WI38 (cell line): ENCODE measurements at regions not wholly inside any gene's neighbourhood (a gene's known extent, or its start where the extent isn't known, plus 50 kb on each side); places are given as distances from the start of the nearest gene placed in this dataset.

Source experiments
- H3K4me3 ChIP-seq: 2 replicates; pipeline ENCODE4 v1.5.1; 2011; ENCODE audit warnings: low read depth, mild to moderate bottlenecking, control low read depth, low read length
- CTCF ChIP-seq: IDR thresholded peaks from 2 replicates; pipeline ENCODE4 v1.5.1; 2012; ENCODE audit warnings: low read depth, mild to moderate bottlenecking, control low read depth, low read length

- H3K4me3 ChIP-seq: no peak overlapping the region
- no peak for TF ChIP-seq CTCF
Observed at GRCh38 chr7:84848219-84848973, 338.5 kb downstream of the SEMA3D start.

GRCh38 chr7:84847790-84848189 lies 339.1 kb downstream of the SEMA3D start:
- no peak for TF ChIP-seq CTCF
- no peak overlapping the region for H3K4me3 ChIP-seq

GRCh38 chr7:84847038-84847437 lies 339.8 kb downstream of the SEMA3D start:
- TF ChIP-seq CTCF: no peak
- no peak overlapping the region for H3K4me3 ChIP-seq

- H3K4me3 ChIP-seq: no peak overlapping the region
- TF ChIP-seq CTCF: no peak
Observed at GRCh38 chr7:84845971-84846370, 340.9 kb downstream of the SEMA3D start.

GRCh38 chr7:84844771-84845170 lies 342.1 kb downstream of the SEMA3D start:
- TF ChIP-seq CTCF: no peak
- H3K4me3 ChIP-seq: no peak overlapping the region

- no peak for TF ChIP-seq CTCF
- no peak overlapping the region for H3K4me3 ChIP-seq
Observed at GRCh38 chr7:84841809-84842208, 345.0 kb downstream of the SEMA3D start.

GRCh38 chr7:84838857-84839256 lies 348.0 kb downstream of the SEMA3D start:
- no peak overlapping the region for H3K4me3 ChIP-seq
- TF ChIP-seq CTCF: no peak
